ENCODE measurements at regions not wholly inside any gene's neighbourhood (a gene's known extent, or its start where the extent isn't known, plus 50 kb on each side); places are given as distances from the start of the nearest gene placed in this dataset.

- Histone ChIP-seq H4K20me1 (ENCODE audit: insufficient read depth, low read length) (no peaks in the 10 kb centered on the region), H3K27me3 (ENCODE audit: control insufficient read depth in 1 of 2, insufficient read depth in 2 of 2, low read length in 2 of 2) (no peaks in the 10 kb centered on the region), H3K4me2 (ENCODE audit: low read depth, low read length) (no peak overlapping the region), H3K27ac (ENCODE audit: extremely low read length, insufficient read depth, low read length) (no peak overlapping the region), H3K4me3 (replicated peaks in 1 of 3; ENCODE audit: insufficient read depth in 1 of 3, low read depth in 2 of 3, low read length in 3 of 3) (no peak overlapping the region), H3K79me2 (ENCODE audit: insufficient read depth, low read length) (no peaks in the 10 kb centered on the region), H3K9me3 (ENCODE audit: low read length) (no peaks in the 10 kb centered on the region), H3K4me1 (ENCODE audit: insufficient read depth, low read length) (no peaks in the 10 kb centered on the region), H3K9ac (ENCODE audit: insufficient read depth, low read depth, low read length) (no peak overlapping the region), H3K36me3 (replicated peaks in 1 of 2; ENCODE audit: control insufficient read depth in 1 of 2, insufficient read depth in 2 of 2, low read length in 2 of 2) (no peaks in the 10 kb centered on the region), H2AFZ (ENCODE audit: low read length) (no peak overlapping the region)
- CTCF ChIA-PET (ENCODE audit: low intra/inter-chr PET ratio, low total read pairs), result no interaction called here
- no peak for ATAC-seq
- no peak for FAIRE-seq
- in situ Hi-C loops (cut with HindIII; ENCODE audit: extremely low pct_ligation_motif_present, low pct_unique_long_range_greater_than_20kb) (no loop called here), intact Hi-C loops (cut with micrococcal nuclease; ENCODE audit: unreplicated experiment) (no loop called here)
- DNase-seq (ENCODE audit: low spot score), result no peak
- POLR2A ChIA-PET, result no interaction called here
- TF ChIP-seq TCF7L2 (IDR thresholded peaks at IDR 0.05; ENCODE audit: low read depth, low read length), result no peak
- TF ChIP-seq ZBTB26 (CRISPR knock-in tag; IDR thresholded peaks at IDR 0.05; ENCODE audit: borderline replicate concordance), result no peak
- TF ChIP-seq SP1 (IDR thresholded peaks at IDR 0.05), result no peak
- no peak for TF ChIP-seq SP1 (CRISPR knock-in tag; IDR thresholded peaks at IDR 0.05)
- TF ChIP-seq ZKSCAN1 (IDR thresholded peaks at IDR 0.05; ENCODE audit: low read length), result no peak
- TF ChIP-seq ZNF598 (CRISPR knock-in tag; IDR thresholded peaks at IDR 0.05; ENCODE audit: borderline replicate concordance), result no peak
- TF ChIP-seq SMARCE1 (IDR thresholded peaks at IDR 0.05; ENCODE audit: borderline replicate concordance), result no peak
- TF ChIP-seq ZNF576 (CRISPR knock-in tag; IDR thresholded peaks at IDR 0.05), result no peak
- TF ChIP-seq ZNF839 (CRISPR knock-in tag; IDR thresholded peaks at IDR 0.05; ENCODE audit: borderline replicate concordance), result no peak
- TF ChIP-seq SALL2 (CRISPR knock-in tag; IDR thresholded peaks at IDR 0.05), result no peak
- TF ChIP-seq ZNF264 (CRISPR knock-in tag; IDR thresholded peaks at IDR 0.05), result no peak
- TF ChIP-seq MBD4 (IDR thresholded peaks at IDR 0.05; ENCODE audit: borderline replicate concordance, low read length), result no peak
- TF ChIP-seq ZSCAN30 (CRISPR knock-in tag; IDR thresholded peaks at IDR 0.05), result no peak
- TF ChIP-seq ZNF800 (CRISPR knock-in tag; IDR thresholded peaks at IDR 0.05), result no peak
- TF ChIP-seq DNMT3B (CRISPR knock-in tag; conservative IDR thresholded peaks at IDR 0.05), result no peak
- TF ChIP-seq TMF1 (CRISPR knock-in tag; IDR thresholded peaks at IDR 0.05; ENCODE audit: low read depth), result no peak
- TF ChIP-seq LRRFIP1 (CRISPR knock-in tag; conservative IDR thresholded peaks at IDR 0.05), result no peak
- TF ChIP-seq IKZF5 (CRISPR knock-in tag; IDR thresholded peaks at IDR 0.05), result no peak
- no TSS peak for BruUV-seq (replicated peaks)
Measured at GRCh38 chr16:13313351-13313750, 412.0 kb downstream of the SHISA9 start.
